Body of pancreas (tissue), 4 donors: ENCODE measurements at regions not wholly inside any gene's neighbourhood (a gene's known extent, or its start where the extent isn't known, plus 50 kb on each side); places are given as distances from the start of the nearest gene placed in this dataset.

ENCODE experiments used
- CTCF ChIP-seq, 7 experiments: fragments of 450-650 bp in 4 of 7; fragments of 200-600 bp in 3 of 7; sonication (generic) in 3 of 7; IDR thresholded peaks; one replicate each; pipeline ENCODE4 v1.5.1; 2016 to 2019; ENCODE audit warnings: antibody characterized with exemption in 7 of 7
- POLR2A ChIP-seq, 3 donors: fragments of 450-650 bp; IDR thresholded peaks; one replicate each; pipeline ENCODE4 v1.6.1; 2016; ENCODE audit warnings: antibody characterized with exemption in 3 of 3, mild to moderate bottlenecking in 2 of 3

GRCh38 chr5:33010846-33011245 is 299.7 kb downstream of the NPR3 start:
- TF ChIP-seq CTCF (IDR thresholded peaks at IDR 0.05) (no peak), POLR2A (IDR thresholded peaks at IDR 0.05) (no peak)
